ENCODE measurements at regions not wholly inside any gene's neighbourhood (a gene's known extent, or its start where the extent isn't known, plus 50 kb on each side); places are given as distances from the start of the nearest gene placed in this dataset.

DNA sequence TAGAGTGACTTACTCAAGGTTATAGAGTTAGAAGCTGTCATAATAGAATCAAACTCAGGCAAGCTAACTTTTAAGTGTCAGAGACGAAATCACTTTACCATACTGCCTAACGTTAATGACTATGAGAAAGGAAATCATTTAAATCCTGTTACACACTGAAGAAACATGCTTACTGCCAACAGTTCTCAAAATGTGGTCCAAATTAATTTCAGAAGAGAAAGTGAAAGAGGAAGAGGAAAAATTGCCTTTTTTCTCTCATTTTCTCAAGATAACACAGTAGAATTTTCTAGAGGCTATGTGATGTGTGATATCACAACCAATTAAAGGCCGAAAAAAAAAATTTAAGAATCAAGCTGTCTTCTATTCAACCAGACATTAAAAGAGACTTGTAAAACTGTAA is 1362.7 kb upstream of the CHAC2 start:
- no peaks in the 10 kb centered on the region for H3K27me3 Mint-ChIP-seq (ENCODE audit: low read depth)
- DNase-seq (no peak), ATAC-seq (replicated peaks in 1 of 2) (no peak)
- no peaks in the 10 kb centered on the region for H3K4me1 Mint-ChIP-seq (ENCODE audit: low read depth)
- H3K36me3 Mint-ChIP-seq (ENCODE audit: insufficient read depth in 2 of 2) = no peaks in the 10 kb centered on the region
- no peak overlapping the region for H3K4me3 Mint-ChIP-seq
- H3K27ac Mint-ChIP-seq = no peak overlapping the region
- H3K9me3 Mint-ChIP-seq = peaks cover 4 to 8% of the 10 kb centered on the region in 2 donors

DNA sequence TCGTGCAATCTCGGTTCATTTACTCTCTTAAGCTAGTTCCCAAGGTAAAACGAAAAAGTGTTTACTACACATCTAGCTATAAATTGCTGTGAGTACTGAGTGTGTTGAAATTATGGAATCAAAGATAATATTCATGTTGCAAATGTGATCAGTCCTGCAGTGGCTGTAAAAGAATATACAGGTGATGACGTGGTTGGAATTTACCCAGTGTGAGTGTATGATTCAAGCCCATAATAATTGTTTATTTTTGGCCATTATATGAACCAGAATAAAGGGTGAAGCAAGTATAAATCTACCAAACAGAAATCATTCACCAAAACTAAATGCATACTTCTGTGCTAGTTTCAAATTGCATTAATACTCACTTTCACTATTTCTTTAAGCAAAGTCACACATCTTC is 1363.6 kb upstream of the CHAC2 start:
- H3K9me3 Mint-ChIP-seq = peaks cover 4 to 6% of the 10 kb centered on the region in 2 donors
- ATAC-seq (replicated peaks in 1 of 2) = no peak
- DNase-seq = no peak
- H3K27me3 Mint-ChIP-seq (ENCODE audit: low read depth) = no peaks in the 10 kb centered on the region
- H3K4me1 Mint-ChIP-seq (ENCODE audit: low read depth) = no peaks in the 10 kb centered on the region
- no peak overlapping the region for H3K27ac Mint-ChIP-seq
- H3K36me3 Mint-ChIP-seq (ENCODE audit: insufficient read depth in 2 of 2) = no peaks in the 10 kb centered on the region
- no peak overlapping the region for H3K4me3 Mint-ChIP-seq

DNA sequence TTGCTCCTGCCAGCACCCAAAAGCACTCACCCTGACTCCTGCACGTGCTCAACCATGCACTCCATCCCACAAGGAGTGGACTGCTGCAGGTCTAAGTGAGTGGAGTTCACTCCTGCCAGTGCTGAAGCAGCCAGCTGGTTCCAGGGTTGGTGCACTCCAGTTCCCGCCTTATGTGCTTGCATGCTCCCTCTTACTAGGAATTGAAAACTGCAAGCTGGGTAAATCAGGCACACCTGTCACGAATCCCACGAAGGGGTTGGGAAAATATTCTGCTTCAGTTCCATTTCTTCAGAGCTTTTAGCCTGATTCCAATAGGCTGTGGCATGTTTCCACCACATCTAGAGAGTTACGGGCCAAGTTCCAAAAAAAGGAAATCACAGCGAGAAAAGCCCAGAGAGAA is 1365.5 kb upstream of the CHAC2 start:
- Mint-ChIP-seq H3K4me3 (no peak overlapping the region), H3K27me3 (ENCODE audit: low read depth) (no peaks in the 10 kb centered on the region), H3K36me3 (ENCODE audit: insufficient read depth in 2 of 2) (no peaks in the 10 kb centered on the region), H3K9me3 (peaks cover 3 to 6% of the 10 kb centered on the region in 2 donors), H3K4me1 (ENCODE audit: low read depth) (no peaks in the 10 kb centered on the region), H3K27ac (no peak overlapping the region)
- ATAC-seq (replicated peaks in 1 of 2) (no peak), DNase-seq (no peak)

DNA sequence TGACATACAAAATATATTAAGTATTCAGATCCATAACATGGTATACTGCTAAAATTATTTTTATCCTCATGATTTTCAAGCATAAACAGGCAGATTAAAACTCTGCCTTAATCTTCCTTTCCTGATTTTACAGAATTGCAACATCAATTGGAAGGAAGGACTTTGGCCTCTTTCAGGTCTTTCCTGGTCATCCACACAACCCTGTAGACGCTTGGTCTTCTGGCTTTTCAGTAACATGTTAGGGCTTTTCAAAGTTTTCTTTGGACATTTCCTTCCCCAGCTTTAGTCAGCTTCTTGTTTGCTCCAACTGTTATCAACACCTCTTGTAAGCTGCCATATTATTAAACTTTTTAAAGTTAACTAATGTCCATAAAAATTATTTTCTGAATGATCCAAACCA is 1364.9 kb upstream of the NRXN1 start:
- H3K9me3 Mint-ChIP-seq = peaks cover 8 to 9% of the 10 kb centered on the region in 2 donors
- H3K27me3 Mint-ChIP-seq (ENCODE audit: low read depth) = no peaks in the 10 kb centered on the region
- H3K27ac Mint-ChIP-seq = no peak overlapping the region
- no peaks in the 10 kb centered on the region for H3K36me3 Mint-ChIP-seq (ENCODE audit: insufficient read depth in 2 of 2)
- no peak for DNase-seq
- no peak overlapping the region for H3K4me3 Mint-ChIP-seq
- ATAC-seq (replicated peaks in 1 of 2) = no peak
- no peaks in the 10 kb centered on the region for H3K4me1 Mint-ChIP-seq (ENCODE audit: low read depth)

DNA sequence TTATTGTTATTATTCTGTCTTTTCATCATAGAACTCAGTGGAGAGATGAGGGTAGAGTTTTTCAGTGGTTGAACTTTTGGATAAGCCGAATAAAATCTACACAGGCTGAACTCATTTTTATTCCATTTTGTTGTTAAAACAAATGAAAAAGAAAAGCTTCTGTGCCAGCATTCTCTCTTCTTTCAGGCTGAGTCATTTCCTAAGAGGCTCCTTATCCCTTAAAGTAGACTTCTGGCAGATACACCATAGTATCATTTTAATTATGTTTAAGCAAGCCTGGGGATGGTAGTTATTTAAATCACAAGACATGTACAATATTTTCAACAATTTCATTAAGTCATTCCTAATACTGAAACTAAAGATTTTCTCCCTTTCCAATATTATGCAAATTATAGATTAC is 1364.0 kb upstream of the NRXN1 start:
- no peak for ATAC-seq (replicated peaks in 1 of 2)
- no peaks in the 10 kb centered on the region for H3K27me3 Mint-ChIP-seq (ENCODE audit: low read depth)
- no peak overlapping the region for H3K27ac Mint-ChIP-seq
- DNase-seq = no peak
- no peaks in the 10 kb centered on the region for H3K36me3 Mint-ChIP-seq (ENCODE audit: insufficient read depth in 2 of 2)
- H3K4me3 Mint-ChIP-seq = no peak overlapping the region
- H3K4me1 Mint-ChIP-seq (ENCODE audit: low read depth) = no peaks in the 10 kb centered on the region
- H3K9me3 Mint-ChIP-seq = peaks cover 8 to 9% of the 10 kb centered on the region in 2 donors

DNA sequence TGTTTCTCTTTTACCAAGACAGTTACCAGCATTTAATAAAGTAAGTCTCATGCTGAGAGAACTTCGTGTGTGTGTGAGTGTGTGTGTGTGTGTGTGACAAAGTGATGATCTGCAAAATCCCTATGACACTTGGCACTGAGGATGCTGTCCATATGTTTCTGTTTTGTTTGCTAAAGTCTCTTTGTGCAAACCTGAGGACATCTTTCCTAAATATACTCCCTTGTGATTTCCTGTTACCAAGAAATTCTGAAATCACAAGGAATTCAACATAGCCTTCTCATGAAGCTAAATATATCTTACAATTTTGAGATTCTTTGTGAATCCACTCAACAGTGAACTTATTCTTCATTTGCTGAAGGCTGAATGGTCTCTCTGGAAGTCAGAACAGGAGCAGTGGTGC is 1359.7 kb upstream of the NRXN1 start:
- DNase-seq = no peak
- no peaks in the 10 kb centered on the region for H3K36me3 Mint-ChIP-seq (ENCODE audit: insufficient read depth in 2 of 2)
- H3K4me3 Mint-ChIP-seq = no peak overlapping the region
- peaks cover 5 to 7% of the 10 kb centered on the region in 2 donors for H3K9me3 Mint-ChIP-seq
- H3K27ac Mint-ChIP-seq = no peak overlapping the region
- no peaks in the 10 kb centered on the region for H3K4me1 Mint-ChIP-seq (ENCODE audit: low read depth)
- no peaks in the 10 kb centered on the region for H3K27me3 Mint-ChIP-seq (ENCODE audit: low read depth)
- ATAC-seq (replicated peaks in 1 of 2) = no peak

DNA sequence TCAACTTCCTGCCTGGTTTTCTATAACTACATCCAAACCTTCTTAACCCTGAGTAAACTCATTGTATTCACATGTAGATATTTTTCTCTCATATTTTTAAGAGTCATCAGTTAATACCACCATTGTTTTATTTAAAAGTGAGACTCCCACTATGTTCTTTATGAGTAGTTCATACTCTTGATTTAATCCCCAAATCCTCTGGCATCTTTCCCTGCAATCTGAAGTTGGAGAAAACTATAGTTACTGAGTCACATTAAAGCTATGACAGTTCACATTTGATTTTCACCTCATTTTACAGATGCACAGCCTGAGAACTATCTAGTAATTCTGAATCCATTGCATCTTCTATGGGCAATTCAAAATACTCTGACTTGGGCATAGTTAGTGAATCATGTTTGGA is 1358.7 kb upstream of the NRXN1 start:
- Mint-ChIP-seq H3K4me1 (ENCODE audit: low read depth) (no peaks in the 10 kb centered on the region), H3K27me3 (ENCODE audit: low read depth) (no peaks in the 10 kb centered on the region)
- DNase-seq = no peak

DNA sequence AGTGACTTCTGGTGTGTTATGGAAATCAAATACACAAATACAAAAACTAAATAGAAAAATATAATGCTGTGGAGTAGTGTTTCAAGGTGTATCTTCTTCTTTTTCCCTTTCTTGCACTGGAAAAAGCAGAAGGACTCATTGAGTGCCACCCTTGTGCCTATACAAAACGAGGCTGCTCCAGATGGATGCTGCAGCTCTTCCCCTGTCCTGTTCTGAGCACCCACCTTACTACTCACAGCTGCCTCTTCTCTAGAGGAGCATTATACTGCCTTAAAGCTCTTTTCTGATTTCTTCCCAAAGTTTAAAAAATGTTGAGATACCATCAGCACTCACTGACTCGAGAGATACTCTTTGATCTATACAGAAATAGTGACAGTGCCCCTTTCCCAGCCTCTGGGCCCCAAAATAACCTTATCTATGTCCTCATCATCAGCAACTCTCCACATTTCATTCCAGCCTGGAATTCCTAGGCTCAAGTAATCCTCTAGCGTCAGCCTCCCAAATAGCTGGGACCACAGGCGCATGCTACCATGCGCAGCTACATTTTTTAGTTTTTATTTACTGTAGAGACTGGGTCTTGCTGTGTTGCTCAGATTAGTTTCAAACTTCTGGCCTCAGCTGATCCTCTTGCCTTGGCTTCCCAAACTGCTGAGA is 1356.1 kb upstream of the NRXN1 start:
- no peaks in the 10 kb centered on the region for H3K4me1 Mint-ChIP-seq (ENCODE audit: low read depth)
- DNase-seq (no peak), ATAC-seq (replicated peaks in 1 of 2) (no peak)
- no peaks in the 10 kb centered on the region for H3K27me3 Mint-ChIP-seq (ENCODE audit: low read depth)
- peaks cover 1 to 3% of the 10 kb centered on the region in 2 donors for H3K9me3 Mint-ChIP-seq
- no peak overlapping the region for H3K27ac Mint-ChIP-seq
- H3K36me3 Mint-ChIP-seq (ENCODE audit: insufficient read depth in 2 of 2) = no peaks in the 10 kb centered on the region
- H3K4me3 Mint-ChIP-seq = no peak overlapping the region

More for the DNA sequence above, 1358.7 kb upstream of the NRXN1 start:
- ATAC-seq (replicated peaks in 1 of 2) = no peak
- Mint-ChIP-seq H3K9me3 (peaks cover 7 to 9% of the 10 kb centered on the region in 2 donors), H3K4me3 (no peak overlapping the region), H3K27ac (no peak overlapping the region), H3K36me3 (ENCODE audit: insufficient read depth in 2 of 2) (no peaks in the 10 kb centered on the region)

DNA sequence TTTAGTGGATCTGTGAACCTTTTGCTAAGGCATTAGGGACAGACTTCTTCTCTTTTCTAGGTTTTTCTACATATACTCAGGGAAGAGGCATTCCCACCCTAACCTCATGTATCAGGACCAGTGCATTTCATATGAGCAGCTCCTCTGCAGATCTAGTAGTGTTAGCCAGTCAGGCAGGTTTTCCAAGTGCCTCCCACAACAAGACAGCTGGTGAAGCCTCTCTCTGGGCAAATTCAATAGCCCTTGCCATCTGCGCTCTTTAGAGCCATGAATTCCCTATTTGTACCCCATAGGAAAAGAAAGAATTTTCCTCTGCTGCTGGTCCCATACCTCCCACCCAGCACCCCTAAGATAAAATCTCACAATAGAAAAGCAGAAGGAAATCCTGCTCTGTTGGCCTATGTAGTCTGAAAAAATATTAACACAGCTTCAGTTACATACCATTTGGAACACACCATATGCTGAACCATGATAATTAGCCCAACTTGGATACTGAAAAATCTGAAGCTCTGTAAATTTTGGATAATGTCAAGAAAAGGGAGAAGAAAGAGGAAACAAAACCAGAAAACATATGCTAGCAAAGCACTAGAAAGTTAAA is 1354.6 kb upstream of the NRXN1 start:
- Mint-ChIP-seq H3K27ac (no peak overlapping the region), H3K27me3 (ENCODE audit: low read depth) (no peaks in the 10 kb centered on the region), H3K36me3 (ENCODE audit: insufficient read depth in 2 of 2) (no peaks in the 10 kb centered on the region), H3K9me3 (peaks cover 4 to 6% of the 10 kb centered on the region in 2 donors), H3K4me1 (ENCODE audit: low read depth) (no peaks in the 10 kb centered on the region), H3K4me3 (no peak overlapping the region)
- DNase-seq (no peak), ATAC-seq (replicated peaks in 1 of 2) (no peak)

DNA sequence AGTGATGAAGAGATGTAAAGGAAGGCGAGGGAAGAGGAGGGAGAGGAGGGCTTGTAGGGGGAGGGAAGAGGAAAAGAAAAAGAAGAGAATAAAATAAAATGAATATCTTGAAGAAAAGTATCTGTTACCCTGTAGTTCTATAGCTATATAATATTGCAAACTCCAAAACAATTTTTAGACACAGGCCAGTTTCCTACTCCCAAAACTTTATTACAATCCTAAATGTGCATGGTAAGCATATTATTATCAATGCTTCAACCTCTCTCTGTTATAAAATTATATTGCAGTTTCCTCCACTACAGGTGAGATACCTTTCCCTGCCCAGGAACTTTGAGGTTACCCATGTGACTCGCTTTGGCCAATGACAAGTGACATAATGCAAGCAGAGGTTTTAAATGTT is 1351.6 kb upstream of the NRXN1 start:
- H3K36me3 Mint-ChIP-seq (ENCODE audit: insufficient read depth in 2 of 2) = no peaks in the 10 kb centered on the region
- H3K27ac Mint-ChIP-seq = no peak overlapping the region
- H3K4me1 Mint-ChIP-seq (ENCODE audit: low read depth) = no peaks in the 10 kb centered on the region
- H3K4me3 Mint-ChIP-seq = no peak overlapping the region
- no peak for ATAC-seq (replicated peaks in 1 of 2)
- H3K27me3 Mint-ChIP-seq (ENCODE audit: low read depth) = no peaks in the 10 kb centered on the region
- peaks cover 6 to 8% of the 10 kb centered on the region in 2 donors for H3K9me3 Mint-ChIP-seq
- no peak for DNase-seq

DNA sequence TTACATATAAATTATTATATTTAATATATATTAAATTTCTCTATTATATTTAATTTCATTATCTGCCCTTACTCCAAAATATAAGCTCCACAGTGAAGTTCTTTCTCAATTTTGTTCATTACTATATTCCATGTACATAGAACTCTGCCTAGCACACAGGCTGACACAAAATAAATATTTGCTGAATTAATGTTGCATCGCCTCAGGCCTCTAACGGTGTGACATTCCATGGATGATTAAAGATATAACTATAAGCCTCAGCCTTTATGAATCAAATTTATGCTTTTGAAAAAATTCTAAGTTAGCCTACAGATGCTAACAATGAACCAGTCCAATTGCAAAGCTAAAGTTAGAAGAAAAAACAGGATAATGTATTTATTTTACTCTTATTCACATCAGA is 1337.2 kb upstream of the NRXN1 start:
- no peaks in the 10 kb centered on the region for H3K27me3 Mint-ChIP-seq (ENCODE audit: low read depth)
- no peak overlapping the region for H3K27ac Mint-ChIP-seq
- DNase-seq = no peak
- no peaks in the 10 kb centered on the region for H3K36me3 Mint-ChIP-seq (ENCODE audit: insufficient read depth in 2 of 2)
- H3K4me1 Mint-ChIP-seq (ENCODE audit: low read depth) = no peaks in the 10 kb centered on the region
- H3K4me3 Mint-ChIP-seq = no peak overlapping the region
- no peak for ATAC-seq (replicated peaks in 1 of 2)
- H3K9me3 Mint-ChIP-seq = peaks cover 5 to 6% of the 10 kb centered on the region in 2 donors

DNA sequence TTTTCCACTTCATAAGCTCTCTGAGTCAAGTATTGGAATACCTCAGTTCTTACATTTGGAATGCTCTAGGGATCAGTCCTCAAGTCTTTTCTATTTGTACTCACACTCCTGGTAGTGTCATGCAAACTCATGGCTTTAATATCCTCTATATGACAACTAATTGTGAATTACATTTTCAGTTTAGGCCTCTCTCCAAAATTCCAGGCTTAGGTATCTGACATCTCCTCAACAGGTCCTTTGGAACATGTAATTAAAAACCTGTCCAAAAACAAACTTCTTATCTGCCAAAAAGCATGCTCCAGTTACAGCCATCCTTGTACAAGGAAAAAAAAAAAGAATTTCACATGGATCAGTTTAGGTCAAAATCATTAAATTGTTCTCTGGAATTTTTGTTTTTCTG is 1336.2 kb upstream of the NRXN1 start:
- H3K9me3 Mint-ChIP-seq = peaks cover 3 to 4% of the 10 kb centered on the region in 2 donors
- no peak for ATAC-seq (replicated peaks in 1 of 2)
- H3K27ac Mint-ChIP-seq = no peak overlapping the region

DNA sequence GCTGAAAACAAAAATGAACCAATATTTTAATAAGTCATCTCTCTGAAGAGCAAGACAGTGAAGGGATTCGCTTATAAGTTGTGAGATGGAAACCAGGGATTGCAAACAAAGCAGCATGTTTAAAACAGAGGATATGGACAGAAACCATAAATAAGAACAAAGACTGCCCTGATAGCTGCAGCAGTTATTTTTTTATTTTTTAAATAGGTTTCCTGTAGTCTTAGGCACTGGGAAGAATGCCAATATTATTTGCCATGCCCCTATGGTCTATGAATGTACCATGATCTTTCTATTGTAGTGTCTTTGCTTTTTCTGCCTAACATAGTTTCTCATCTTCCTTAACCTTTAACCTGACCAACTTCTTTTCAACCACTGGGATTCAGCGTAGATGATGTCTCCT is 1334.0 kb upstream of the NRXN1 start:
- Mint-ChIP-seq H3K36me3 (ENCODE audit: insufficient read depth in 2 of 2) (no peaks in the 10 kb centered on the region), H3K4me3 (no peak overlapping the region), H3K27ac (no peak overlapping the region), H3K27me3 (ENCODE audit: low read depth) (no peaks in the 10 kb centered on the region), H3K4me1 (ENCODE audit: low read depth) (no peaks in the 10 kb centered on the region), H3K9me3 (peaks cover 3 to 6% of the 10 kb centered on the region in 2 donors)
- DNase-seq = no peak
- ATAC-seq (replicated peaks in 1 of 2) = no peak

More for the DNA sequence above, 1336.2 kb upstream of the NRXN1 start:
- DNase-seq = no peak
- no peaks in the 10 kb centered on the region for H3K4me1 Mint-ChIP-seq (ENCODE audit: low read depth)
- H3K27me3 Mint-ChIP-seq (ENCODE audit: low read depth) = no peaks in the 10 kb centered on the region
- H3K4me3 Mint-ChIP-seq = no peak overlapping the region
- H3K36me3 Mint-ChIP-seq (ENCODE audit: insufficient read depth in 2 of 2) = no peaks in the 10 kb centered on the region

DNA sequence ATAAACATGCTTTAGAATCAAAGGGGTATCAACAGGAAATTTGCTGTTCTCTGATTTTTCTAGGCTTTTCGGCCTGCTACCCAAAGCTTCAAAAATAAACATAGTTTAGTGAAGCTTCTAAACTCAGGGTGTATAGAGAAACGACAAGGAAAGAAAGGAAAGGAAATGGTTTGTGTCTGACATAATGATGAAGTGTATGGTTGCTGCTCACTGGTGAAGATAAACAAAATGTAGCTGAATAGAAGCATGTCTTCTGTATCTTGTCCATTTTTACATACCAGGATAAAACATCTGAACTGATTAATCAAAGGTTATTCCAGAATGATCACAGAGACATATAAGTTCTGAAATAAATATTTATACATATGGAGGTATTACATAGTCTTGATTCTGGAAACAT is 1324.6 kb upstream of the NRXN1 start:
- no peak for ATAC-seq (replicated peaks in 1 of 2)

More for the DNA sequence above, 1324.6 kb upstream of the NRXN1 start:
- Mint-ChIP-seq H3K27ac (no peak overlapping the region), H3K4me1 (ENCODE audit: low read depth) (no peaks in the 10 kb centered on the region), H3K4me3 (no peak overlapping the region), H3K36me3 (ENCODE audit: insufficient read depth in 2 of 2) (no peaks in the 10 kb centered on the region), H3K27me3 (ENCODE audit: low read depth) (no peaks in the 10 kb centered on the region), H3K9me3 (peaks cover 2 to 15% of the 10 kb centered on the region in 2 donors)
- DNase-seq = no peak

Data from activated T-cell treated with anti-CD3 and anti-CD28 coated beads, Interleukin-2, amount 50 U/mL, for 72 hours (primary cell).